ENCODE measurements at regions not wholly inside any gene's neighbourhood (a gene's known extent, or its start where the extent isn't known, plus 50 kb on each side); places are given as distances from the start of the nearest gene placed in this dataset.

GRCh38 chr21:41565550-41565949, 57.6 kb upstream of the TMPRSS2 start:
- no peak for DNase-seq (ENCODE audit: low spot score)

DNA sequence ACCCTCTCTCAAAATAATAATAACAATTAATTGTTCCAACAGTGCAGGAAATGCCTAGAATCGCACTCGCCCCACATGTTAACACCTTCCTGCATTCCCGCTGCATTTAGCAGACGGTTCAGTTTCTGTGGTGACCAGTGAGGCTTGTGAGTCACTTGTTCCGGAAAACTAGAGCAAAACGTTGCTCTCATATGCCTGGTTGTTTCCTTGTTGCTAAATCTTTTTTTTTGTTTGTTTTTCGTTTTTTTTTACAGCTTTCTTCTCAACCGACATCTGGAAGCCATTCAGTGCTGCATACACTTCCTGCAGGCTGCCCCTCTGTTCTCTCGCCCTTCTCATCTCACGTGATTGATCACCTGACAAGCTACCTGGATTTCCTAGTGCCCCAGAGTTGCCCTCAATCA, 56.9 kb upstream of the TMPRSS2 start:
- peak; percentile 93 for DNase-seq (ENCODE audit: low spot score)

DNA sequence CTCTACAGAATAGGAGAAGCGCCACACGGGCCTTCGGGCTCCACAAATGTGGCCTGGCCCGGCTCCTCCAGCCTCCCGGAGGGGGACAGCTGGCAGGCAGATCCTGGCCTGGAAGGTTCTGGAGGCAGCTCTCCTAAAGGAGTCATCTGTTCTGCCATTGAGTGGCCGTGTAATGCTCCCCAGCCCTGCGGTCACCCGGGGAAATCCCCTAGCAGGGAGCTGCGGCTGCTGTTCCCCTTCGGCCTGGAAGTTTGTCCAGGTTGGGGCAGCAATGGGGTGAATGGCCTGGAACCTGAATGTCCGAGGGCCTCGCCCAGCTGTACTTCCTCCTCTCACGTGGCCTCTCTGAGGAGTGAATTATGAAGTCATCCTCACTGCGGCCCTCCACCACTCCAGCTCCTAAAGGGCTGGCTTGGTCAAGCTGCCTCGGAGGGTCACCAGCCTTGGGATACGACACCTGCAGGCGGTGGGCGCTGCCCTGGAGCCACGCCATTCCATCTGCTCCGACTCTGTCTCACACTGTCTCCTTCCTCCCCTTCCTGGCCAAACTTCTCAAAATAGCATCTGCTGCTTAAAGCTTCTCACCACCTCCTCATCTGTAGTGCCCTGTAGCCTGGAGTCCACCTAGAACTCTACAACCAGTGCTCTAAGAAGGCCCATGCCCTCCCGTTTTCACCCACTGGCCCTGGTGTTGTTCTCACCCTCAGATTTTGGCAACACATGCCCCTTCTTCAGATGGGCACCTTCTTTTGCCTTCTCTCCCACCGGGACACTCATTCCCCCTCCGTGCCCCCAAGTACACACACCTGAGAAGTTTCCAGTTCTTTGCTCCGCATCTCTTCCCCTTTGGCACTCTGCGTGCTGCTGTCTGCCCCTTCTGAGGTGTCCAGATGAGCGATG, 54.4 kb upstream of the TMPRSS2 start:
- peak; percentile 72 for DNase-seq (ENCODE audit: low spot score)

DNA sequence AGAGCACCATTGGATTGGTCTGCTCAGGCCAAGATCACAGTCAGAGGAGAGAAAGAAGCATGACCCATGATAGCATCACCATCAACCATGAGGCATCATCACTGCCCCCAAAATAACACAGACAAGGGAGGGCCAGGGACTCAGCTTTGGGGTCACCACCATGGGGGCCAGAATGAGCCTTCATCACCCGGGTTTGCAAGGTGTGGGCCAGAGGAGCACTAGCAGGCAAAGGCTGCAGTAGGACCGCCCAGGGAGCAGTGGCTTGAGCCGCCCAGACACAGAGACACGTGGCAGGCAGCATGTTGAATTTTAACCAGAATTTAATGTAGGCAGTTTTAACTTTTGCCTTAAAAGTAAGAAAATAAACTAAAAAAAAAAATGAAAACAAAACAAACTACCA, 53.7 kb upstream of the TMPRSS2 start:
- DNase-seq (ENCODE audit: low spot score), result no peak

GRCh38 chr21:41560661-41561158, 52.8 kb upstream of the TMPRSS2 start:
- DNase-seq (ENCODE audit: low spot score), result no peak

DNA sequence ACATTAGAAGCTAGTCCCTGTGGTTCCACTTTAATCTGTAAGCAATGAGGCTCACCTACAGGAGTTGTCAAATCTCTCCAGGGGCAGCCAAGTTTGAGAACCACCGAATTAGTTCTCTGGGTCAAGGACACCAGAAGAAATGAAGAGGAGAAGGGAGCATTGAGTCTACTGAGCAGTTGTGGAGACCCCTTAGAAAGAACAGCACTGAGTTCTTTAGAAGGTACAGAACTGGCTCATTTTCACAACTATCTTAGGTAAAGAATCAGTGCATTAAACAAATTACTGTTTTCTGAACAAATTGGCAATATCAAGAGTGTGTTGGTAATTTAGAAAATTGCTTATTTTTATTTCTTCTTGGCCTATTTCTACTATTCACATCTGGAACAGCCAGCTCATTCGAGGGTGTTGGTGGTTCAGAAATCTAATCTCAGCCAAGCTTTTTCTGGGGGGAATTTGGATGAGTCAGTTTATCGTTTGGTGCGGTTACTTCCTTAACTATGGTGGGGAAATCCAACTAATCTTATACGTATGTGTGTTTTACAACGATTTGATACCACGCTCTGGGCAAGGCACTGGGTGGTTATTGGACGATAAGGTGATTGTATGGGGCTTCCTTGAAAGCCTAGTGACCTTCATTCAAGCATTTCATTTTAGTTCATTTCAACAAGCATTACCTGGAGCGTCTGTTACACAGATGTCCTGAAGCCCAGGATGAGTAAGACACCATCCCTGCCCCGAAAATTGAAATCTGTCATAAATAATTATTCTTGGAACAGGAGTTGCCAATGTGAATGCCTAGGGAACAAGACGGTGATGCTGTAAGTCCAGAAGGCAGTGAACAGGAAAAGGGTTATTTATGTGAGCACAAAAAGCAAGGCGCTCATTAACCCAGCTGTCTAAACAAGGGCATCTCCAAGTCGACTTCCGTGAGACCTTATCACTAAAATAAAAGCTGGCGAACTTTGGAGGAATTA, 52.0 kb upstream of the TMPRSS2 start:
- DNase-seq (ENCODE audit: low spot score), result peak; percentile 77

GRCh38 chr21:41558842-41559241, 50.9 kb upstream of the TMPRSS2 start:
- DNase-seq (ENCODE audit: low spot score), result no peak

- no peak for DNase-seq (ENCODE audit: low spot score)
Observed at GRCh38 chr21:41557884-41558283, 49.9 kb upstream of the TMPRSS2 start.

Data from AG08395 (cell line).